A673 (cell line): ENCODE measurements at regions not wholly inside any gene's neighbourhood (a gene's known extent, or its start where the extent isn't known, plus 50 kb on each side); places are given as distances from the start of the nearest gene placed in this dataset.

ENCODE experiments used
- EZH2 ChIP-seq: fragments of 200-600 bp; sonication (generic); IDR thresholded peaks from 2 replicates; pipeline ENCODE4 v1.6.1; 2017; ENCODE audit warnings: borderline replicate concordance, low read depth, mild to moderate bottlenecking, mixed read lengths, antibody characterized with exemption, low read length; ENCODE audit not compliant: poor library complexity, severe bottlenecking
- TF ChIP-seq, protein P1 (sequence below): fragments of 300-800, 200-600 bp; sonication (generic); conservative IDR thresholded peaks from 2 replicates; pipeline ENCODE4 v1.5.1; 2017; ENCODE audit warnings: low read depth, mild to moderate bottlenecking, antibody characterized with exemption, low read length, moderate library complexity, mixed read lengths

DNA sequence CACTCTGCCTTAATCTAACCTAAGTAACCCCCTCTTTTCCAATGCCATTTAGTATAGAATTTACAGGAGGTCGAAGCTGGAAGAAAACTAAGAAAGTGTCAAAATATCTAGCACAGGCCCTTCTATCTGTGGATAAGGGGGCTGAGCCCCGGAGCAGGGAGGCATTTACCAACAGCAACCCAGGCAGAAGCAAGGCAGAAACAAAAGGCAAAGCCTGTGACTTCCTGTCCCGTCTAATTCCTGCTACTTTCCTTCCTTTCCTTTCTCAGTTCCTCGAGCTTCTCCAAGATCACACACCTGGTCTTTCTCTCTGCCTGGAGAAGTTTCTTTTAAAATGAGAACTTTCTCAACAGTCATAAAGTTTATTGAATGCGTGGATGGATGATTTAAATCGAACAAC is 146.0 kb downstream of the FOXA2 start:
- no peak for TF ChIP-seq EZH2
- TF ChIP-seq, protein P1, sequence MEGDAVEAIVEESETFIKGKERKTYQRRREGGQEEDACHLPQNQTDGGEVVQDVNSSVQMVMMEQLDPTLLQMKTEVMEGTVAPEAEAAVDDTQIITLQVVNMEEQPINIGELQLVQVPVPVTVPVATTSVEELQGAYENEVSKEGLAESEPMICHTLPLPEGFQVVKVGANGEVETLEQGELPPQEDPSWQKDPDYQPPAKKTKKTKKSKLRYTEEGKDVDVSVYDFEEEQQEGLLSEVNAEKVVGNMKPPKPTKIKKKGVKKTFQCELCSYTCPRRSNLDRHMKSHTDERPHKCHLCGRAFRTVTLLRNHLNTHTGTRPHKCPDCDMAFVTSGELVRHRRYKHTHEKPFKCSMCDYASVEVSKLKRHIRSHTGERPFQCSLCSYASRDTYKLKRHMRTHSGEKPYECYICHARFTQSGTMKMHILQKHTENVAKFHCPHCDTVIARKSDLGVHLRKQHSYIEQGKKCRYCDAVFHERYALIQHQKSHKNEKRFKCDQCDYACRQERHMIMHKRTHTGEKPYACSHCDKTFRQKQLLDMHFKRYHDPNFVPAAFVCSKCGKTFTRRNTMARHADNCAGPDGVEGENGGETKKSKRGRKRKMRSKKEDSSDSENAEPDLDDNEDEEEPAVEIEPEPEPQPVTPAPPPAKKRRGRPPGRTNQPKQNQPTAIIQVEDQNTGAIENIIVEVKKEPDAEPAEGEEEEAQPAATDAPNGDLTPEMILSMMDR, result no peak
